GM13977 (cell line): ENCODE measurements at regions not wholly inside any gene's neighbourhood (a gene's known extent, or its start where the extent isn't known, plus 50 kb on each side); places are given as distances from the start of the nearest gene placed in this dataset.
"Not testable (repeated sequence)": the region's sequence is repeated elsewhere in the genome, so short reads cannot be mapped to it uniquely, and the experiment has no call there.

Experiments used
- DNase-seq: peaks from one replicate; pipeline ENCODE4 v3.0.0; 2012; ENCODE audit warnings: low spot score
- CTCF ChIP-seq: IDR thresholded peaks from 2 replicates; pipeline ENCODE4 v1.5.1; 2012; ENCODE audit warnings: mild to moderate bottlenecking, control low read depth; ENCODE audit not compliant: insufficient read depth; ENCODE audit errors: extremely low read depth, missing control alignments
- in situ Hi-C: fragments of 300-500 bp; cut with MboI; formaldehyde crosslinking; loops from one replicate; pipeline ENCODE4 v1.12.0; 2022; ENCODE audit warnings: low sequenced_read_pairs, low pct_unique_long_range_greater_than_20kb, mixed read lengths, inconsistent platforms; ENCODE audit not compliant: unreplicated experiment

GRCh38 chr1:229013981-229014380 is 256.9 kb upstream of the RAB4A start:
- TF ChIP-seq CTCF, result no peak
- in situ Hi-C loops, result no loop called here
- no peak for DNase-seq

GRCh38 chr1:229015806-229016205 is 255.1 kb upstream of the RAB4A start:
- DNase-seq, result no peak
- no peak for TF ChIP-seq CTCF
- in situ Hi-C loops, result no loop called here

GRCh38 chr1:229017091-229017490 is 253.8 kb upstream of the RAB4A start:
- no peak for TF ChIP-seq CTCF
- DNase-seq, result no peak
- in situ Hi-C loops, result no loop called here

GRCh38 chr1:229018674-229019295 is 252.1 kb upstream of the RAB4A start:
- TF ChIP-seq CTCF, result no peak
- no peak for DNase-seq
- in situ Hi-C loops, result no loop called here

- no peak for TF ChIP-seq CTCF
- no peak for DNase-seq
- in situ Hi-C loops, result no loop called here
Measured at GRCh38 chr1:229019663-229020271, 251.1 kb upstream of the RAB4A start.

GRCh38 chr1:229021034-229021433 is 249.9 kb upstream of the RAB4A start:
- in situ Hi-C loops, DNase-seq: not testable (repeated sequence)

- in situ Hi-C loops, result no loop called here
- no peak for DNase-seq
- no peak for TF ChIP-seq CTCF
Measured at GRCh38 chr1:229022595-229023333, 248.1 kb upstream of the RAB4A start.
